Ascending aorta (tissue), 2 donors: ENCODE measurements at regions not wholly inside any gene's neighbourhood (a gene's known extent, or its start where the extent isn't known, plus 50 kb on each side); places are given as distances from the start of the nearest gene placed in this dataset.

Experiments
- DNase-seq, 2 donors: peaks; one replicate each; pipeline ENCODE4 v3.0.0-alpha.2; 2019; ENCODE audit warnings: low spot score in 2 of 2
- H3K27ac ChIP-seq, 2 donors: fragments of 200-600 bp; sonication (generic); one replicate each; pipeline ENCODE4 v1.5.1; 2016 to 2017; ENCODE audit warnings: mild to moderate bottlenecking in 1 of 2
- H3K27me3 ChIP-seq: fragments of 200-600 bp; sonication (generic); one replicate; pipeline ENCODE4 v1.5.1; 2017
- H3K36me3 ChIP-seq, 2 donors: fragments of 200-600 bp; sonication (generic); one replicate each; pipeline ENCODE4 v1.5.1; 2016
- H3K4me1 ChIP-seq, 2 donors: fragments of 200-600 bp; sonication (generic); one replicate each; pipeline ENCODE4 v1.5.1; 2016 to 2017; ENCODE audit warnings: mild to moderate bottlenecking in 1 of 2
- H3K4me3 ChIP-seq, 2 donors: fragments of 200-600 bp; sonication (generic); one replicate each; pipeline ENCODE4 v1.5.1; 2016 to 2017; ENCODE audit warnings: mild to moderate bottlenecking in 1 of 2
- H3K9me3 ChIP-seq, 2 donors: fragments of 200-600 bp; sonication (generic); one replicate each; pipeline ENCODE4 v1.5.1; 2016
- CTCF ChIP-seq, 3 experiments: fragments of 200-600 bp in 2 of 3; fragments of 450-650 bp in 1 of 3; sonication (generic) in 2 of 3; IDR thresholded peaks; one replicate each; pipeline ENCODE4 v1.5.1; 2016 to 2019; ENCODE audit warnings: antibody characterized with exemption in 3 of 3, mild to moderate bottlenecking in 1 of 3, moderate library complexity in 1 of 3
- intact Hi-C: fragments of 100-400 bp; cut with DNase I; formaldehyde crosslinking; loops from one replicate; pipeline ENCODE4 v1.15.1; 2023

DNA sequence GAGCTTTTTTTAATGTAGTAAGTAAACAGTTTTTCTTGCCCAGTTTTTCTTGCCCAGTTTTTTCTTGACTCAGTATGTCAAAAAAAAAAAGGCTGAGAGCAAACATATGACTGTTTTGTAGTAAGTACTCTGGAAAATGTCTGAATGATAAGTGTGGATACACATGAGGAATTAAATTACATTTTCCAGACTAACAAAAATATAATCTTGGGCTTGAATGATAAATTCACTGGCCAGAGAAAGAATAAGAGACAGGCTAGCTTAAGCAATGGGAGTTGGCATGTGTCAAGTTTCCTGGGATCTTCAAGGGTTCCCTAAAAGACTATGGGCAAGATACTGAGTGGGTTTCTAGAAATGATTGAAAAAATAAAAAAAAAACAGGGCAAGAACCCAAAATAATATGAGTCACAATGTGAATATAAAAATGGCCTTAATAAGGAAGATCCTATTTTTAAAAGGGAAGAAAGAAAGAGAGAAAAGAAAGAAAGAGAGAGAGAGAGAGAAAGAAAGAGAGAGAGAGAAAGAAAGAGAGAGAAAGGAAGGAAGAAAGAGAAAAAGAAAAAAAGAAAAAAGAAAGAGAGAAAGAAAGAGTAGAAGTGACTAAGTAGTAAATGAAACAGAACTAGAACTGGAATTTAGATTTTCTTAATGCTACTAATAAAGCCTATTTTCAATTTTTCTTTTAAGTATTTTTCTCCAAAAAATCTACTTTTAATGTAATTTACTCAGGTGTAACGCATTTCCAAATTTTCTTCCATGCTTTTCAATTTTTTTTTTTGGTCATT lies 60.2 kb downstream of the TFPI2 start:
- no peak for DNase-seq
- intact Hi-C loops = no loop called here
- H3K4me1 ChIP-seq = no peaks in the 10 kb centered on the region
- peak overlapping the region; percentile 24 to 48 for H3K27ac ChIP-seq
- no peaks in the 10 kb centered on the region for H3K36me3 ChIP-seq
- H3K27me3 ChIP-seq = no peaks in the 10 kb centered on the region
- no peak for TF ChIP-seq CTCF (IDR thresholded peaks at IDR 0.05)
- no peak overlapping the region for H3K4me3 ChIP-seq
- H3K9me3 ChIP-seq = no peaks in the 10 kb centered on the region

DNA sequence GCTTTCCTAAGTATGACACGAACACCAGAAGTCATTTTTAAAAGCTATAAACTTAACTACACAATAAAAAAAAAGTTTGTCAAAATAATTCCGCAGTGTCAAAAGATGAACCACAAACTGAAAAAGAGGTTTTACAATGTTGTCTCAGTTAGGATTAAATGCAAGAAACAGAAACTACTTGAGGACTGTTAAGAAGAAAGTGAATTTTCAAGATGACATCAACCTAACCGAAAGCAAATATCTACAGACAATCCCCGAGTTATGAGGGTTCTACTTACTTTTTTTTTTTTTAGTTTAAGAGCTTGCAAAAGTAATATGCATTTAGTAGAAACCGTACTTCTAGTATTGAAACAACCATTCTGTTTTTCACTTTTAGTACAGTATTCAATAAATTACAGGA lies 62.3 kb downstream of the TFPI2 start:
- no peaks in the 10 kb centered on the region for H3K4me1 ChIP-seq
- no peaks in the 10 kb centered on the region for H3K27me3 ChIP-seq
- TF ChIP-seq CTCF (IDR thresholded peaks at IDR 0.05) = no peak
- H3K27ac ChIP-seq = no peak overlapping the region
- no peak for DNase-seq
- intact Hi-C loops = no loop called here
- H3K4me3 ChIP-seq = no peak overlapping the region
- H3K36me3 ChIP-seq = no peaks in the 10 kb centered on the region
- H3K9me3 ChIP-seq = no peaks in the 10 kb centered on the region

DNA sequence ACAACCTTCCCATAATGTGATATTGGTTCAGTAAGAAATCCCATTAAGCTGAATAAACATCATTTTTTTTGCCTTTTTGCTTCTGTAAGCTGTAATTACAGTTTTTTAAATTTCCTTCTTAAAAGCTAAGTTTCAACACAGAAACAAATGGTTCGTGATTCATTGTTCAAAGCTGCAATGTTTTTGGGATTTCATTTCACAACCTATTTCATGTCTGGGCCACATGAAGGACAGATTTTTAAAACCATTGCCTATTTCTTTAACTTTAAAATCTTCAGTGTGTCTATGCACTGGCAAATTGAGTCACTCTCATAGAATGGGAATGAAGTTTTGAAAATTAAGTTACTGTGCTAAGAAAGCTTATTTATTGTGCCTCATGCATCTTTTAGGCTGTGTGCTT lies 66.9 kb downstream of the TFPI2 start:
- no peak for DNase-seq
- intact Hi-C loops = no loop called here
- Histone ChIP-seq H3K36me3 (no peaks in the 10 kb centered on the region), H3K9me3 (no peaks in the 10 kb centered on the region), H3K27me3 (no peaks in the 10 kb centered on the region), H3K27ac (no peak overlapping the region), H3K4me3 (no peak overlapping the region), H3K4me1 (no peaks in the 10 kb centered on the region)
- TF ChIP-seq CTCF (IDR thresholded peaks at IDR 0.05) = no peak

DNA sequence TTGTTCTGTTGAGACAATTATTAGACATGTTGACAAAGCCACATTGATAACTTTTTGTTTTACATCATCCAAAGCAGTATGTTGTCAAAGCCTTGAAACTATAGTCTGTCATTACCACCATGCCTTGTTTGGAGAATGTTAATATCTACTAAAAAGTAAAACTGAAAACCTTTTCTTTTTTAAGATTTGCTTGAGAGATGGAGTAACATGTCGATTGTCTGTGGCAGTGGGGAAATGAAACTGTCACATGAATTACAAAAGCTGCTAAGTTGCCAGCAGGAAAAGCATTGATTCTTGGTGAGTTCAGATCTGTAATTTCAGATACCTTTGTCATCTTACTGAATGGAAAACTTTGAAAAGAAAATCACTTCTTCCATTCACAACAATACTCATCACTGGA lies 69.1 kb downstream of the TFPI2 start:
- Histone ChIP-seq H3K27me3 (no peaks in the 10 kb centered on the region), H3K4me1 (peaks cover 0 to 4% of the 10 kb centered on the region in 2 donors), H3K4me3 (no peak overlapping the region), H3K36me3 (no peaks in the 10 kb centered on the region), H3K9me3 (no peaks in the 10 kb centered on the region), H3K27ac (no peak overlapping the region)
- intact Hi-C loops = no loop called here
- TF ChIP-seq CTCF (IDR thresholded peaks at IDR 0.05) = no peak
- no peak for DNase-seq

GRCh38 chr7:93819699-93820098 lies 70.9 kb downstream of the TFPI2 start:
- H3K27ac ChIP-seq = no peak overlapping the region
- DNase-seq = no peak
- no peaks in the 10 kb centered on the region for H3K9me3 ChIP-seq
- no peaks in the 10 kb centered on the region for H3K27me3 ChIP-seq
- H3K4me1 ChIP-seq = peaks cover 0 to 4% of the 10 kb centered on the region in 2 donors
- no peak overlapping the region for H3K4me3 ChIP-seq
- intact Hi-C loops = no loop called here
- TF ChIP-seq CTCF (IDR thresholded peaks at IDR 0.05) = no peak
- no peaks in the 10 kb centered on the region for H3K36me3 ChIP-seq
